H9 (cell line): ENCODE measurements at regions not wholly inside any gene's neighbourhood (a gene's known extent, or its start where the extent isn't known, plus 50 kb on each side); places are given as distances from the start of the nearest gene placed in this dataset.

Experiments used
- DNase-seq: peaks from one replicate; pipeline ENCODE4 v3.0.0-alpha.2; 2017
- H2AFZ ChIP-seq: one replicate; pipeline ENCODE4 v1.6.1; 2013; ENCODE audit warnings: mild to moderate bottlenecking, low read length, control low read depth, moderate library complexity
- H2AK5ac ChIP-seq: 2 replicates; pipeline ENCODE4 v1.6.1; 2013; ENCODE audit warnings: low read length, control low read depth, mixed read lengths; ENCODE audit not compliant: insufficient read length
- H2BK120ac ChIP-seq: one replicate; pipeline ENCODE4 v1.6.1; 2013; ENCODE audit warnings: low read depth, mild to moderate bottlenecking, low read length, control low read depth, inconsistent platforms; ENCODE audit not compliant: poor library complexity, severe bottlenecking
- H2BK12ac ChIP-seq: 2 replicates; pipeline ENCODE4 v1.6.1; 2013; ENCODE audit warnings: low read length, control low read depth, mixed read lengths, low read depth; ENCODE audit not compliant: insufficient read length
- H2BK15ac ChIP-seq: 2 replicates; pipeline ENCODE4 v1.6.1; 2013; ENCODE audit warnings: low read depth, low read length, control low read depth
- H2BK20ac ChIP-seq: one replicate; pipeline ENCODE4 v1.6.1; 2013; ENCODE audit warnings: low read depth, mild to moderate bottlenecking, low read length, control low read depth, inconsistent platforms; ENCODE audit not compliant: poor library complexity, severe bottlenecking
- H2BK5ac ChIP-seq: 2 replicates; pipeline ENCODE4 v1.6.1; 2013; ENCODE audit warnings: low read length, control low read depth, mixed read lengths; ENCODE audit not compliant: insufficient read length
- H3K14ac ChIP-seq: 2 replicates; pipeline ENCODE4 v1.6.1; 2013; ENCODE audit warnings: low read length, control low read depth; ENCODE audit not compliant: insufficient read depth
- H3K18ac ChIP-seq: 2 replicates; pipeline ENCODE4 v1.6.1; 2013; ENCODE audit warnings: low read depth, mild to moderate bottlenecking, mixed read lengths, low read length, control low read depth; ENCODE audit not compliant: insufficient read length
- H3K23ac ChIP-seq: 2 replicates; pipeline ENCODE4 v1.6.1; 2013; ENCODE audit warnings: low read length, control low read depth, mixed read lengths, low read depth; ENCODE audit not compliant: insufficient read length
- H3K23me2 ChIP-seq: 2 replicates; pipeline ENCODE4 v1.6.1; 2013; ENCODE audit warnings: low read depth, mild to moderate bottlenecking, mixed read lengths, low read length, control low read depth; ENCODE audit not compliant: insufficient read length, poor library complexity, severe bottlenecking
- H3K27ac ChIP-seq: 2 replicates; pipeline ENCODE4 v1.5.1; 2013; ENCODE audit warnings: low read length, control low read depth, mixed read lengths, low read depth; ENCODE audit not compliant: insufficient read length
- H3K27me3 ChIP-seq: 2 replicates; pipeline ENCODE4 v1.6.1; 2013; ENCODE audit warnings: low read length, control low read depth, inconsistent platforms; ENCODE audit not compliant: insufficient read depth
- H3K4ac ChIP-seq: 2 replicates; pipeline ENCODE4 v1.6.1; 2013; ENCODE audit warnings: low read depth, mild to moderate bottlenecking, control low read depth, inconsistent platforms, low read length, moderate library complexity
- H3K4me1 ChIP-seq: 2 replicates; pipeline ENCODE4 v1.6.1; 2013; ENCODE audit warnings: low read length, control low read depth, inconsistent platforms; ENCODE audit not compliant: insufficient read depth
- H3K4me2 ChIP-seq: 2 replicates; pipeline ENCODE4 v1.6.1; 2013; ENCODE audit warnings: low read length, control low read depth, mixed read lengths; ENCODE audit not compliant: insufficient read length, insufficient read depth
- H3K56ac ChIP-seq: 2 replicates; pipeline ENCODE4 v1.6.1; 2013; ENCODE audit warnings: low read depth, mild to moderate bottlenecking, mixed read lengths, low read length, control low read depth; ENCODE audit not compliant: insufficient read length
- H3K79me1 ChIP-seq: 2 replicates; pipeline ENCODE4 v1.6.1; 2013; ENCODE audit warnings: low read depth, mild to moderate bottlenecking, moderate library complexity, low read length, control low read depth, inconsistent platforms; ENCODE audit not compliant: insufficient read depth, poor library complexity, severe bottlenecking
- H3K79me2 ChIP-seq: 2 replicates; pipeline ENCODE4 v1.6.1; 2013; ENCODE audit warnings: low read length, control low read depth, inconsistent platforms; ENCODE audit not compliant: insufficient read depth
- H3K9ac ChIP-seq: 2 replicates; pipeline ENCODE4 v1.6.1; 2013; ENCODE audit warnings: low read length, control low read depth, mixed read lengths; ENCODE audit not compliant: insufficient read length; ENCODE audit errors: extremely low read depth
- H3K9me3 ChIP-seq: one replicate; pipeline ENCODE4 v1.6.1; 2013; ENCODE audit warnings: low read depth, low read length, inconsistent platforms; ENCODE audit not compliant: control insufficient read depth
- H3T11ph ChIP-seq: one replicate; pipeline ENCODE4 v1.6.1; 2013; ENCODE audit warnings: mild to moderate bottlenecking, low read length, control low read depth, inconsistent platforms
- H4K20me1 ChIP-seq: one replicate; pipeline ENCODE4 v1.6.1; 2013; ENCODE audit not compliant: control insufficient read depth, insufficient read length, insufficient read depth
- H4K5ac ChIP-seq: 2 replicates; pipeline ENCODE4 v1.6.1; 2013; ENCODE audit warnings: low read depth, mild to moderate bottlenecking, mixed read lengths, low read length, control low read depth; ENCODE audit not compliant: insufficient read length
- H4K8ac ChIP-seq: replicated peaks from 2 replicates; pipeline ENCODE4 v1.6.1; 2013; ENCODE audit warnings: low read length, control low read depth, mixed read lengths, low read depth; ENCODE audit not compliant: insufficient read length
- H4K91ac ChIP-seq: 2 replicates; pipeline ENCODE4 v1.6.1; 2013; ENCODE audit warnings: low read depth, mild to moderate bottlenecking, moderate library complexity, mixed read lengths, low read length, control low read depth; ENCODE audit not compliant: insufficient read length
- H3K27ac Mint-ChIP-seq, 3 experiments: 2 replicates in 2 of 3; 3 replicates in 1 of 3; pipeline ENCODE4 v1.8.0; 2020 to 2021; ENCODE audit warnings: mixed read lengths in 3 of 3, mild to moderate bottlenecking in 1 of 3, moderate library complexity in 1 of 3
- H3K27me3 Mint-ChIP-seq: 2 replicates; pipeline ENCODE4 v1.8.0; 2021; ENCODE audit warnings: low read depth, mild to moderate bottlenecking, moderate library complexity, mixed read lengths
- H3K36me3 Mint-ChIP-seq, 3 experiments: 2 replicates in 2 of 3; 3 replicates in 1 of 3; pipeline ENCODE4 v1.8.0; 2020 to 2021; ENCODE audit warnings: low read depth in 3 of 3, mixed read lengths in 3 of 3; ENCODE audit not compliant: insufficient read depth in 1 of 3
- H3K4me1 Mint-ChIP-seq, 2 experiments: 2 replicates each; pipeline ENCODE4 v1.8.0; 2020; ENCODE audit warnings: mixed read lengths in 2 of 2
- H3K4me3 Mint-ChIP-seq, 2 experiments: 2 replicates in 1 of 2; 3 replicates in 1 of 2; pipeline ENCODE4 v1.8.0; 2020 to 2021; ENCODE audit warnings: mild to moderate bottlenecking in 2 of 2, mixed read lengths in 2 of 2, moderate library complexity in 1 of 2
- H3K9me3 Mint-ChIP-seq, 2 experiments: 2 replicates in 1 of 2; 3 replicates in 1 of 2; pipeline ENCODE4 v1.8.0; 2020; ENCODE audit warnings: mild to moderate bottlenecking in 2 of 2, mixed read lengths in 2 of 2, moderate library complexity in 1 of 2
- CTCF ChIP-seq: fragments of 200-600 bp; sonication (generic); conservative IDR thresholded peaks from 3 replicates; pipeline ENCODE4 v1.8.0; 2021; ENCODE audit warnings: antibody characterized with exemption, mild to moderate bottlenecking
- WGBS: extraction: QIAGEN DNeasy Blood & Tissue Kit; methylation state at CpG from one replicate; pipeline ENCODE4 v1.1.7; 2013; ENCODE audit warnings: missing lambda C conversion rate, low lambda C conversion rate, mixed read lengths; ENCODE audit not compliant: insufficient read length; ENCODE audit errors: extremely low coverage; 5-methylcytosine and 5-hydroxymethylcytosine counted together

GRCh38 chr7:25805027-25805687 is 346.8 kb upstream of the NFE2L3 start:
- Histone ChIP-seq H3K79me1 (no peaks in the 10 kb centered on the region), H3K9me3 (no peaks in the 10 kb centered on the region)
- no peaks in the 10 kb centered on the region for H3K36me3 Mint-ChIP-seq

More at GRCh38 chr7:25805027-25805687, 346.8 kb upstream of the NFE2L3 start:
- no peak overlapping the region for H3K27ac ChIP-seq
- no peak for DNase-seq
- no peak overlapping the region for H3K4me3 Mint-ChIP-seq
- H3K23ac ChIP-seq = no peak overlapping the region
- H3K56ac ChIP-seq = no peak overlapping the region
- H2BK120ac ChIP-seq = no peak overlapping the region
- TF ChIP-seq CTCF = no peak
- WGBS = no CpG with 5 or more reads among the region's 4 CpGs
- H3K18ac ChIP-seq = no peak overlapping the region
- no peak overlapping the region for H4K5ac ChIP-seq
- no peaks in the 10 kb centered on the region for H3K9me3 Mint-ChIP-seq
- H3K23me2 ChIP-seq = no peaks in the 10 kb centered on the region
- no peak overlapping the region for H3K9ac ChIP-seq
- H2AFZ ChIP-seq = no peak overlapping the region
- no peak overlapping the region; a peak in 1 of 7 replicates for H3K27ac Mint-ChIP-seq
- H4K8ac ChIP-seq = no peak overlapping the region
- no peak overlapping the region for H3K4ac ChIP-seq
- H3K14ac ChIP-seq = no peak overlapping the region
- no peak overlapping the region for H3T11ph ChIP-seq
- no peak overlapping the region for H2BK15ac ChIP-seq
- H3K4me1 ChIP-seq = no peaks in the 10 kb centered on the region
- H3K4me1 Mint-ChIP-seq = no peaks in the 10 kb centered on the region
- no peaks in the 10 kb centered on the region for H4K20me1 ChIP-seq
- no peaks in the 10 kb centered on the region for H3K27me3 ChIP-seq
- no peak overlapping the region for H3K4me2 ChIP-seq
- H4K91ac ChIP-seq = no peak overlapping the region
- no peaks in the 10 kb centered on the region for H3K79me2 ChIP-seq
- H2BK20ac ChIP-seq = no peak overlapping the region
- H2AK5ac ChIP-seq = no peak overlapping the region
- H2BK5ac ChIP-seq = no peak overlapping the region
- no peaks in the 10 kb centered on the region; the same call in none of the 2 replicates for H3K27me3 Mint-ChIP-seq
- H2BK12ac ChIP-seq = no peak overlapping the region
